Medulla oblongata (tissue), 1 donor: ENCODE measurements at regions not wholly inside any gene's neighbourhood (a gene's known extent, or its start where the extent isn't known, plus 50 kb on each side); places are given as distances from the start of the nearest gene placed in this dataset.
A peak's percentile ranks its signal among the peaks of the same experiment; 100 is the strongest.
"Not testable (repeated sequence)": the region's sequence is repeated elsewhere in the genome, so short reads cannot be mapped to it uniquely, and the experiment has no call there.

Source experiments
- DNase-seq: peaks from one replicate; pipeline ENCODE4 v3.0.0-alpha.2; 2015; ENCODE audit errors: extremely low spot score

GRCh38 chr5:154702477-154702876, 52.7 kb upstream of the LARP1 start:
- no peak for DNase-seq

- DNase-seq: not testable (repeated sequence)
Measured at GRCh38 chr5:154701725-154702124, 53.5 kb upstream of the LARP1 start.

- DNase-seq: no peak
Measured at GRCh38 chr5:154701181-154701580, 54.0 kb upstream of the LARP1 start.

DNA sequence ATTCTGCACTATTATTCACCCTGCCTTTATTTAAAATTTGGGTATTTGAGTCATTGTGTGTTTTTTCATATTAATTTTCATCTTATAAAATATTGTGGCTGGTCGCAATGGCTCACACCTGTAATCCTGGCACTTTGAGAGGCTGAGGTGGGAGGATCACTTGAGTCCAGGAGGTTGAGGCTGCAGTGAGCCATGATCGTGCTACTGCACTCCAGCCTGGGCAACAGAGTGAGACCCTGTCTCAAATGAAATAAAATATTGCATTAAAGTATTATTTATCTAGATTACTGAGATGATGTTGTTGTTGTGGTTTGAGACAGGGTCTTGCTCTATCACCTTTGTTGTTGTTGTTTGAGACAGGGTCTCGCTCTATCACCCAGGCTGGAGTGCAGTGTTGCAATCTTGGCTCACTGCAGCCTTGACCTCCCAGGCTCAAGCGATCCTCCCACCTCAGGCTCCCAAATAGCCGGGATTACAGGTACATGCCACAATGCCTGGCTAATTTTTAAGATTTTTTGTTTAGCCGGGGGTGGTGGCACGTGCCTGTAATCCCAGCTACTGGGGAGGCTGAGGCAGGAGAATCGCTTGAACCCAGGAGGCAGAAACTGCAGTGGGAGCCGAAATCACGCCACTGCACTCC, 54.8 kb upstream of the LARP1 start:
- not testable (repeated sequence) for DNase-seq

GRCh38 chr5:154698763-154699162, 56.4 kb upstream of the LARP1 start:
- DNase-seq: no peak

- DNase-seq: no peak
Measured at GRCh38 chr5:154697371-154697770, 57.8 kb upstream of the LARP1 start.

- DNase-seq: no peak
Measured at GRCh38 chr5:154696891-154697290, 58.3 kb upstream of the LARP1 start.

DNA sequence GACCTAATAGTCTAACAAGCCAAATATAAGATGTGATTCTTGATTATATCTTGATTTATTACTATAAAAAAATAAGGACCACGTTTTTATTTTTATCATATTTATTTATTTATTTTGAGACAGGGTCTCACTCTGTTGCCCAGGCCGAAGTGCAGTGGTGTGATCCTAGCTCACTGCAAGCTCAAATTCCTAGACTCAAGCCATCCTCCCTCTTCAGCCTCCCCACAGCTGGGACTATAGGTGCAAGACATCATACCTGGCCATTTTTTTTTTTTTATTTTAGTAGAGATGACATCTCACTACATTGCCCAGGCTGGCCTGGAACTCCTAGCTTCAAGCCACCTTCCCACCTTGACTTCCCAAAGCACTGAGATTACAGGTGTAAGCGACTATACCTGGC, 61.0 kb upstream of the LARP1 start:
- no peak for DNase-seq

DNA sequence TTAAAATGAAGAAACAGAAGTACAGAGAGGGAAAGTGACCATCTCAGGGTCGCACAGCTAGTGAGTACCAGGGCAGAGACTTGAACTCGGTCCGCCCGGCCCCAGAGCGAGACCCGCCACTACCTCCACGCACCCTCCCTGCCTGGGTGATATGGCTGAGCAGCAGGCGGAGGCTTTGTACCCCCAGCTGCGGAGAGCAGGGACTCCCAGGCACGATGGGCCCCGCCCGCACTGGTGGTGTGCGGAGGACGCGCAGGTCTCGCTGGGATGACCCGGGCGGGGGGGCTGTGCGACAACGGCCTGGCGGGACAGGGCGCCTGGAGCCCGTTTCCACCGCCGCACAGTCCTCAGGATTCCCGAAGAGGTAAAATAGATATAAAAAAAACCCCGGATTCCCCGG, 64.7 kb upstream of the LARP1 start:
- no peak for DNase-seq

DNA sequence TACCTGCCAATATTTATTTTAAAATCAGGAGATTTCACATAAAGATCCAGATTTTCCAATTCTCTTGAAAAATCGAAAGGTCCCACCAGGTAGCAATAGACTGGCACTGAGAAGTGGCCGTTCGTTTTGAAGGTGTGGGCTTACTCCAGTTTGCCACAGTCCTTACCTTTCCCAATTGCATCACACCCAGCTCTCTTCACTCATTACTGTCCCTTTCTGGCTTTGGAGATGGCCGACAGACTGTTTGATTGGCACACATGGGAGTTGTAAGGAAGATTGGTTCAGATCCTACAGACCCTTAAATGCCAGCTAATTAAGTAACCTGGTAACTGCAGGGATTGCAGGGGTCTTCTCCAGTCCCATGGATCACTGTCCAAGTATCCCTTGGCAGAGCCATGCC, 68.7 kb upstream of the LARP1 start:
- no peak for DNase-seq

GRCh38 chr5:154683101-154683880, 71.9 kb upstream of the LARP1 start:
- DNase-seq: peak; percentile 6

- no peak for DNase-seq
Measured at GRCh38 chr5:154679501-154679900, 75.7 kb upstream of the LARP1 start.

GRCh38 chr5:154677921-154678320, 77.3 kb upstream of the LARP1 start:
- no peak for DNase-seq

- no peak for DNase-seq
Measured at GRCh38 chr5:154676508-154676907, 78.7 kb upstream of the LARP1 start.

DNA sequence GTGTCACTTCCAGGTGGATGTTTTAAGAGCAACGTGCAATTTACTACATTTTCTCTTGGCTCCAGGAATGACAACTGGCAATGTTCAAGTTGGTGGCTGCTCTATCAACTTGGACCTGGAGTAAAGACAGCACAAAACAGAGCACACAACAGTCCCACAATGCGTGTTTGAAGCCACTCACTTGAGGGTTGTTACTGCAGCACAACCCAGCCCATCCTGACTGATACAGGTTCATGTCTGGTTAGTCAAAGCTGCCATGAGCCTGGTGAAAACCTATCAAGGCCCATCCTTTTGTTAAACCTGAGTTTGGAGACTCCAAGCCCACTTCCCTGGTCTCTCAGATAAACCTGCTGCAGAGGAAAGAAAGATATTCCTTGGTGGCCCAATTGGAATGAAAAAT, 81.1 kb upstream of the LARP1 start:
- no peak for DNase-seq

DNA sequence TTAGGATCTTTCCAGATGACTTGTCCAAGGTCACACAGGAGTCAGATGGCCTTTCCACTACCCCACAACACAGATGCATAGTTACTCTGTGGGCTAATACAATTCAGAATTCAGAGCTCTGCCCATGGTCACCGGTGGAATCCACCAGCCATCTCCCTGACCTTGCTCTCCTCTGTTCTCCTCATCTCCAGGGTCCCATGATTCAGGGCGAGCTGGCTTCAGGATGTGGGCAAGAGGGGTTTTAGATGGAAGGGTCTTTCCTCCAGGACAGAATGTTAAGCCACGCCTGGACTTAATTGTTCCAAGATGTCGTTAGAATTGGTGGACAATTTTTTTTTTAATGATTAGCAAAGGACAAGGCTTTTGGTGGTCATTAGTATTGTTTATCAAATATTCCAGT, 81.7 kb upstream of the LARP1 start:
- no peak for DNase-seq

DNA sequence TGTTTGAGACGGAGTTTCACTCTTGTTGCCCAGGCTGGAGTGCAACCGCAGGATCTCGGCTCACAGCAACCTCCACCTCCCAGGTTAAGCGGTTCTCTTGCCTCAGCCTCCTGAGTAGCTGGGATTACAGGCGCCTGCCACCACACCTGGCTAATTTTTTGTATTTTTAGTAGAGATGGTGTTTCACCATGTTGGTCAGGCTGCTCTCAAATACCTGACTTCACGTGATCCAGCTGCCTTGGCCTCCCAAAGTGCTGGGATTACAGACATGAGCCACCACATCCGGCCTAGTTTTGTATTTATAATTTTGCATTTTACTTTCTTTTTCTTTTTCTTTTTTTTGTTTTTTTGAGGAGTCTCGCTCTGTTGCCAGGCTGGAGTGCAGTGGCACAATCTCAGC, 85.3 kb upstream of the LARP1 start:
- not testable (repeated sequence) for DNase-seq

DNA sequence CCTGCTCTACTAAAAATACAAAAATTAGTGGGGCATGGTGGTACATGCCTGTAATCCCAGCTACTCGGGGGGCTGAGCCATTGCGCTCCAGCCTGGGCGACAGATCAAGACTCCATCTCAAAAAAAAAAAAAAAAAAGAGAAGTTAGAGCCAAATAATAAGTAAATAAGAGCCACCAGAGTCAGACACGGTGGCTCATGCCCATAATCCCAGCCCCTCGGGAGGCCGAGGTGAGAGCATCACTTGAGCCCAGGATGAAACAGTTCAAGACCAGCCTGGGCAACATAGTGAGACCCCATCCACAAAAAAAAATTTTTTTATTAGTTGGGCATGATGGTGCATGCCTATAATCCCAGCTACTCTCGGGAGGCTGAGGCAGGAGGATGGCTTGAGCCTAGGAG, 85.8 kb upstream of the LARP1 start:
- DNase-seq: no peak

DNA sequence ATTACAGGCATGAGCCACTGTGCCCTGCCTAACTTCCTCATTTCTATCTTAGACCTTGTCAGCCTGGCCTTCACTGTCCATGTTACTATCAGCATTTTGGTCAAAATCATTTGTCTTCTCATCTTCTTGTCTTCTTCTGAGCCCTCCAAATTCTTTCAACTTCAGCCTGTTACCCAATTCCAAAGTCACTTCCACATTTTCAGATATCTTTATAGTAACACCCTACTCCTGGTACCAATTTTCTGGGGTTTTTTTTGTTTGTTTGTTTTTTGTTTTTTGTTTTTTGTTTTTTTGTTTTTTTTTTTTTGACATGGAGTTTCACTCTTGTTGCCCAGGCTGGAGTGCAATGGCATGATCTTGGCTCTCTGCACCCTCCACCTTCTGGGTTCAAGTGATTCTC, 90.3 kb upstream of the LARP1 start:
- DNase-seq: no peak

GRCh38 chr5:154663424-154663823, 91.8 kb upstream of the LARP1 start:
- no peak for DNase-seq

- no peak for DNase-seq
Measured at GRCh38 chr5:154654486-154655371, 100.4 kb upstream of the LARP1 start.

- DNase-seq: no peak
Measured at GRCh38 chr5:154653764-154654485, 101.3 kb upstream of the LARP1 start.
